HFFc6 (cell line): ENCODE measurements at regions not wholly inside any gene's neighbourhood (a gene's known extent, or its start where the extent isn't known, plus 50 kb on each side); places are given as distances from the start of the nearest gene placed in this dataset.

Experiments used
- DNase-seq: peaks from one replicate; pipeline ENCODE4 v3.0.0-alpha.2; 2018
- H3K27ac Mint-ChIP-seq: 2 replicates; pipeline ENCODE4 v1.8.0; 2020; ENCODE audit warnings: mild to moderate bottlenecking, mixed read lengths
- H3K27me3 Mint-ChIP-seq: 2 replicates; pipeline ENCODE4 v1.8.0; 2021; ENCODE audit warnings: mild to moderate bottlenecking, moderate library complexity, mixed read lengths; ENCODE audit not compliant: insufficient read depth
- H3K36me3 Mint-ChIP-seq: 2 replicates; pipeline ENCODE4 v1.8.0; 2021; ENCODE audit warnings: low read depth, mixed read lengths
- H3K4me1 Mint-ChIP-seq: 2 replicates; pipeline ENCODE4 v1.8.0; 2020; ENCODE audit warnings: low read depth, mixed read lengths
- H3K4me3 Mint-ChIP-seq: 2 replicates; pipeline ENCODE4 v1.8.0; 2020; ENCODE audit warnings: mild to moderate bottlenecking, moderate library complexity, mixed read lengths
- H3K9me3 Mint-ChIP-seq: 2 replicates; pipeline ENCODE4 v1.8.0; 2020; ENCODE audit warnings: mild to moderate bottlenecking, mixed read lengths
- TF ChIP-seq, protein P1 (sequence below): fragments of 200-600 bp; sonication (generic); IDR thresholded peaks from 2 replicates; pipeline ENCODE4 v1.5.0; 2021; ENCODE audit warnings: antibody characterized with exemption, mild to moderate bottlenecking

GRCh38 chr10:6781133-6781770, 201.2 kb upstream of the PRKCQ start:
- peaks cover 43% of the 10 kb centered on the region for H3K4me1 Mint-ChIP-seq
- no peak overlapping the region for H3K27ac Mint-ChIP-seq
- H3K27me3 Mint-ChIP-seq = peaks cover 4% of the 10 kb centered on the region; the same call in 1 of the 2 replicates
- no peak for DNase-seq
- no peak overlapping the region for H3K4me3 Mint-ChIP-seq
- TF ChIP-seq, protein P1, sequence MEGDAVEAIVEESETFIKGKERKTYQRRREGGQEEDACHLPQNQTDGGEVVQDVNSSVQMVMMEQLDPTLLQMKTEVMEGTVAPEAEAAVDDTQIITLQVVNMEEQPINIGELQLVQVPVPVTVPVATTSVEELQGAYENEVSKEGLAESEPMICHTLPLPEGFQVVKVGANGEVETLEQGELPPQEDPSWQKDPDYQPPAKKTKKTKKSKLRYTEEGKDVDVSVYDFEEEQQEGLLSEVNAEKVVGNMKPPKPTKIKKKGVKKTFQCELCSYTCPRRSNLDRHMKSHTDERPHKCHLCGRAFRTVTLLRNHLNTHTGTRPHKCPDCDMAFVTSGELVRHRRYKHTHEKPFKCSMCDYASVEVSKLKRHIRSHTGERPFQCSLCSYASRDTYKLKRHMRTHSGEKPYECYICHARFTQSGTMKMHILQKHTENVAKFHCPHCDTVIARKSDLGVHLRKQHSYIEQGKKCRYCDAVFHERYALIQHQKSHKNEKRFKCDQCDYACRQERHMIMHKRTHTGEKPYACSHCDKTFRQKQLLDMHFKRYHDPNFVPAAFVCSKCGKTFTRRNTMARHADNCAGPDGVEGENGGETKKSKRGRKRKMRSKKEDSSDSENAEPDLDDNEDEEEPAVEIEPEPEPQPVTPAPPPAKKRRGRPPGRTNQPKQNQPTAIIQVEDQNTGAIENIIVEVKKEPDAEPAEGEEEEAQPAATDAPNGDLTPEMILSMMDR = no peak
- no peaks in the 10 kb centered on the region for H3K36me3 Mint-ChIP-seq
- H3K9me3 Mint-ChIP-seq = no peaks in the 10 kb centered on the region

DNA sequence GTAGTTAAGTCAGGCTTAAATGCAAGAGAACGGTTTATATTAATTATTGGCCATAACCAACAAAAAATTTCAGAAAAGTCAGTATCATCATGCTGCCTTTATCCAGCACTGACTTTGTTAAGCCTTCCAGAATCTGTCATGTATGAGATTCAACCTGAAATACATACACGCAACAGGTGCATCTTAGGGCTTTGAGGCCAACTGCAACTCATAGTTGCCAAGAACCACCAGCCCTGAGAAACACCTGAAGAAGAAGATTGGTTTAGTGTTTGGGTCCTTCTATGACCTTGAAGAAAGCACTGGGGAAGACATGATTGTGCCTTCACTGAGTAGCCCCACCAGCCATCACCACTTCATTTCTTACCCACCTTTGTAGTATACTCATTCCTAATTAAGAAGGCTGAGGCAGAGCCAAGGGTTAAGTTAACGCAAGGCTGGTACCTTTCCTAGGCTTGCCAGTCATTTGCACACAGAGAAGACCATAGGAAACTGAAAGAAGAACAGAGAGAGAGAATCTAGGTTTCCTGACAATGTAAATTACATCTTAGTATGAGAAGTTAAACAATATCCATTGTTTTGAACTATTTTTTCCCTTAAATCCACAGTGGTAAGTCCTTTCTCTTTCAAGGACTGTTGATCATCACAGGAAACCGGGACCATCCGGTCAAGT, 200.1 kb upstream of the PRKCQ start:
- Mint-ChIP-seq H3K27me3 (peaks cover 4% of the 10 kb centered on the region; the same call in 1 of the 2 replicates), H3K4me1 (peaks cover 43% of the 10 kb centered on the region), H3K4me3 (0 out of 2 replicates have a peak overlapping the region, but pooled peaks have one; percentile 18), H3K27ac (peak overlapping the region; percentile 96), H3K36me3 (no peaks in the 10 kb centered on the region), H3K9me3 (no peaks in the 10 kb centered on the region)
- TF ChIP-seq, protein P1 = no peak
- no peak for DNase-seq

- Mint-ChIP-seq H3K27ac (peak overlapping the region; percentile 96), H3K9me3 (no peaks in the 10 kb centered on the region), H3K27me3 (peaks cover 2% of the 10 kb centered on the region; the same call in 1 of the 2 replicates), H3K36me3 (no peaks in the 10 kb centered on the region), H3K4me3 (peak overlapping the region; percentile 74), H3K4me1 (peaks cover 43% of the 10 kb centered on the region)
- TF ChIP-seq, protein P1 = no peak
- peak; percentile 97 for DNase-seq
Observed at GRCh38 chr10:6778992-6779701, 199.1 kb upstream of the PRKCQ start.

DNA sequence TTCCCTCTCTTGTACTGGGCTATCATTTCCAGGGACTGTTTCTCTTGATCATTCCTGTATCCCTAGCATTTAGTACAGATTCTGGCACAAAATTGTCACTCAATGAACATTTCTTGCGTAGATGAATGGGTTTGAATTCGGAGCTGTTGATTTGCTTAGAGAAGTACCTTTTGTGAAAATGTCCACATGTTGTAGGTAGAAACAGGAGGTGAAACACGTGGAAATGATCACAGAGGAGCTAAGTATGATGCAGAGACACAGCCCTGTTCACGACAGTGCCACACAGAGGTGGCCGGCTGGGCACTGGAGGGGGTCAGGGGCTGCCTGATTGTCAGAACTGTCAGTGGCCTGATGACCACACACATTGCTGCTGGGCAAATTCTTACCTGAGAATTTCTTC, 196.1 kb upstream of the PRKCQ start:
- H3K9me3 Mint-ChIP-seq = no peaks in the 10 kb centered on the region
- H3K27me3 Mint-ChIP-seq = peaks cover 2% of the 10 kb centered on the region; the same call in 1 of the 2 replicates
- TF ChIP-seq, protein P1 = no peak
- no peak overlapping the region for H3K27ac Mint-ChIP-seq
- no peak overlapping the region for H3K4me3 Mint-ChIP-seq
- no peak for DNase-seq
- H3K36me3 Mint-ChIP-seq = no peaks in the 10 kb centered on the region
- peaks cover 34% of the 10 kb centered on the region for H3K4me1 Mint-ChIP-seq

DNA sequence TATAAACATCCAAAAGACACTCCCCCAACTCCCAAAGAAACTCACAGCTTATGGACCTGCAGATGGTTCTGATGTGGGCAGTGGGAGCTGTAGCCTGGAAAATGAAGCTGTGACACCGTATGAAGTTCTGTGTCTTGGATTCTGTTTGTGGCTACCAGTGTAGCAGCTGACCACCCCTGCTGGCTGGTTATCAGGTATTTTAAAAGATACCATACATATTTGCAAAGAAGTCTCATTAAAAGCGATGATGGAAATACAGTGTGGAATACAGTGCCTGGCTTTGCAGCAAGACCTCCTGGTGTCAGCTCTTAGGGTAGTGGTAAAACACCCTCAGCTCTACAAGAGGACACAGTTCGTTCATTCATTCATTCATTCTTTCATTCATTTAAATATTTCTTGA, 194.3 kb upstream of the PRKCQ start:
- no peak for DNase-seq

More for the DNA sequence above, 194.3 kb upstream of the PRKCQ start:
- TF ChIP-seq, protein P1 = no peak
- Mint-ChIP-seq H3K4me3 (no peak overlapping the region), H3K27me3 (peaks cover 2% of the 10 kb centered on the region; the same call in 1 of the 2 replicates), H3K4me1 (peaks cover 28% of the 10 kb centered on the region), H3K27ac (no peak overlapping the region), H3K36me3 (no peaks in the 10 kb centered on the region; the same call in 1 of the 2 replicates), H3K9me3 (peaks cover 6% of the 10 kb centered on the region)
